IMR-90 (cell line): ENCODE measurements at regions not wholly inside any gene's neighbourhood (a gene's known extent, or its start where the extent isn't known, plus 50 kb on each side); places are given as distances from the start of the nearest gene placed in this dataset.

ENCODE experiments used
- BHLHE40 ChIP-seq: fragments of 150-350 bp; IDR thresholded peaks from 2 replicates; pipeline ENCODE4 v1.6.1; 2016; ENCODE audit warnings: mild to moderate bottlenecking, low read depth, low read length
- CEBPB ChIP-seq: IDR thresholded peaks from 2 replicates; pipeline ENCODE4 v1.6.1; 2012; ENCODE audit warnings: low read depth, low read length, improper control_type of control experiment
- CHD1 ChIP-seq: IDR thresholded peaks from 2 replicates; pipeline ENCODE4 v1.6.1; 2012; ENCODE audit warnings: low read depth, low read length, improper control_type of control experiment
- CTCF ChIP-seq: conservative IDR thresholded peaks from 2 replicates; pipeline ENCODE4 v1.5.1; 2012; ENCODE audit warnings: mild to moderate bottlenecking, low read depth, low read length, improper control_type of control experiment
- FOS ChIP-seq: fragments of 150-350 bp; IDR thresholded peaks from 2 replicates; pipeline ENCODE4 v1.6.1; 2016; ENCODE audit warnings: low read depth, low read length
- MXI1 ChIP-seq: IDR thresholded peaks from 2 replicates; pipeline ENCODE4 v1.6.1; 2012; ENCODE audit warnings: low read depth, mild to moderate bottlenecking, low read length, moderate library complexity, borderline replicate concordance
- NFE2L2 ChIP-seq: fragments of 150-350 bp; IDR thresholded peaks from 2 replicates; pipeline ENCODE4 v1.6.1; 2016; ENCODE audit warnings: low read depth, mild to moderate bottlenecking, low read length
- POLR2A ChIP-seq: IDR thresholded peaks from 2 replicates; pipeline ENCODE4 v1.6.1; 2012; ENCODE audit warnings: mild to moderate bottlenecking, low read depth, low read length
- RAD21 ChIP-seq: IDR thresholded peaks from 2 replicates; pipeline ENCODE4 v1.6.1; 2012; ENCODE audit warnings: low read length, improper control_type of control experiment
- RFX5 ChIP-seq: IDR thresholded peaks from 2 replicates; pipeline ENCODE4 v1.8.0; 2012; ENCODE audit warnings: low read depth, mild to moderate bottlenecking, low read length, moderate library complexity
- SMC3 ChIP-seq: fragments of 150-350 bp; IDR thresholded peaks from 2 replicates; pipeline ENCODE4 v1.6.1; 2016; ENCODE audit warnings: low read depth, mild to moderate bottlenecking, antibody characterized with exemption, low read length, moderate library complexity

DNA sequence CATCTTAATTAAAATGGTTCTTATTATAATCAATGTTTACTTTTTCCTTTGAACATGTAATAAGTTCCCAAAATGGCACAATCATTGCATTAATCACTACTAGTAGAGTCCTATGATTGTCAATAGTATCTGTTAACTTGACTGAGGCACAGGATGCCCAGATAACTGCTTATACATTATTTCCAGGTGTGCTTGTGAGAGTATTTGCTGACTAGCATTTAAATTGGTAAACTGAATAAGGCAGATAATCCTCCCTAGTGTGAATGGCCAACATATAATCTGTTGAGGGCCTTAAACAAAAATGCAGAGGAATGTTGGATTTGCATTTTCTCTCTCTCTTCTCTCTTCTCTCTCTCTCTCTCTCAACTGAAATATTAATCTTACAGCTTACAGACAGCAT lies 999.3 kb upstream of the TMPRSS15 start:
- TF ChIP-seq CTCF (no peak), CHD1 (no peak), RAD21 (no peak), BHLHE40 (no peak), CEBPB (no peak), POLR2A (no peak), FOS (no peak), MXI1 (no peak), NFE2L2 (no peak), SMC3 (no peak), RFX5 (no peak)
